ENCODE measurements at regions not wholly inside any gene's neighbourhood (a gene's known extent, or its start where the extent isn't known, plus 50 kb on each side); places are given as distances from the start of the nearest gene placed in this dataset.
A peak's percentile ranks its signal among the peaks of the same experiment; 100 is the strongest.

DNA sequence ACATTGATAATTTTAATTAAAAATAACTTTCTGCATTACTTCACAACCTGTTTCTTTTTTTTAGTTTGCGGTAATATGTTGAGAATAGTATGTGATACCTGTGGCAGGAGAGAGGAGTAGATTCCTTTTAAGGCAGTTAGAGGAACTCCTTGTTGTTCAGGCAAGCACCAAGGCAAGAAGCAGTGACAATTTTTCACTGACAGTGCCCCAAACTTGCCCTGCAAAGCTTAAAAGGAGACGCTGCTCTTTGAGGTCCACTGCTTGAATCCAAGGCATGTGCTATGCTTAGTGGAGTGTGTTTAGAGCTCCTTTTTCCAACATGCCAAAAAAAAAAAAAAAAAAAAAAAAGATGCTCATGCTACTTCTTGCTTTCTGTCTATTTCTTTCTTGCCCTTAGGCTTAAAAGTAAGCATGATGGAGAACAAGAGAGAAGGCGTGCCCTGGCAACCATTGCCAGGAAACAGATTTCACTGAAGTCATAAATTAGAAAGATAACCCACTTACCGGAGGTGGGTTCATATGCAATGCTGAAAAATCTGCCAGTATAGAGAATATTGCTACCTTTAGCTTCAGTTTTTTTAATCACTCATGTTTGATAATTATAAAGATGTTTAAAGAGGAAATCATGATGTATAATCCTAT, 58.3 kb upstream of the DYRK2 start:
- peak; percentile 53 for DNase-seq (ENCODE audit: low spot score)

DNA sequence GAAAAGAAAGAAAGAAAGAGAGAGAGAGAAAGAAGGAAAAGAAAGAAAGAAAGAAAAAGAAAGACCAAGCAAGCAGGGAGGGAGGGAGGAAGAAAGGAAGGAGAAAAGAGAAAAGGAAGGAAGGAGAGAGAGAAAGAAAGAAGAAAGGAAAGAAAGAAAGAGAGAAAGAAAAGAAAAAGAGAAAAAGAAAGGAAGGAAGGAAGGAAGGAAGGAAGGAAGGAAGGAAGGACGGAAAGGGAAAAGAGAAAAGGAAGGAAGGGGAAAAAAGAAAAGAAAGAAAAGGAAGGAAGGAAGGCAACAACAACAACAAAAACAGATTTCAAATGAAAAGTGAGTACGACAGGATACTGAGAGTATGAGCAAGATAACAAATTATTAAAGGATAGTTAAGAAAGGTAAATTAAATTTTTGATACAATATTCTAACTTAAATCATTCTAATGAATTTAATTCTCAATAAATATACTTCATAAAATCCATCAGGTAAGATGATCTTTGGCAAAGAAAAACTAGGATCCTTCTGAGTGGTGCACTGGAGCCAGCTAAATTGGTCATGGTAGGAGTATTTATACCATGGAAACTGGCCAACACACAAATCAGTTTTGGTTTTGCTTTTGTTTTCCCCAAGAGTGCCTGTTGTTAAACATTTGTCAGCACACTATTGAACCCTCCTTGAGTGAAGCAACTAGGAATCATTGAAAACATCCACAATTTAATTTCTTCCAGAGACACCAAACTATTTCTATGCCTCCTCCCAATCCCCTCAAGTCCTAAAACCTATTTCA, 56.1 kb upstream of the DYRK2 start:
- DNase-seq (ENCODE audit: low spot score) = peak; percentile 59

DNA sequence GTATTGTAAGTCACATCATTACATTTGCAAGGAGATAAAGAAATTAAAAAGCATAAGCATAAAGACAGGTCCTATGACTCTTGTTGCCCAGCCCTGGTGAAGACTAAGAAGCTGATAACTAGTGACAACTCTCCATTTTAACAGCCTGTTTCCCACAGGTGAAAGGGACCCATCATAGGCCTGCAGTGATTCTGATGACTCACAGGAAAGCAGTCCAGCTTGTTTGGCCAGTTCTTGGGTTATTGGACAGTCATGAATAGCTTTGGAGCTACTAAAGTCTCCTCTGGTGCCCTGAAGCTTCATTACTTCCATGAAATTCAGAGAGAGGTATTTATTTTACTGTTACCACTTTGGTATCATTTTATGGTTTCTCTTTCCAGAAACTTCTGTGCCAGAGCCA, 55.5 kb upstream of the DYRK2 start:
- DNase-seq (ENCODE audit: low spot score) = no peak

DNA sequence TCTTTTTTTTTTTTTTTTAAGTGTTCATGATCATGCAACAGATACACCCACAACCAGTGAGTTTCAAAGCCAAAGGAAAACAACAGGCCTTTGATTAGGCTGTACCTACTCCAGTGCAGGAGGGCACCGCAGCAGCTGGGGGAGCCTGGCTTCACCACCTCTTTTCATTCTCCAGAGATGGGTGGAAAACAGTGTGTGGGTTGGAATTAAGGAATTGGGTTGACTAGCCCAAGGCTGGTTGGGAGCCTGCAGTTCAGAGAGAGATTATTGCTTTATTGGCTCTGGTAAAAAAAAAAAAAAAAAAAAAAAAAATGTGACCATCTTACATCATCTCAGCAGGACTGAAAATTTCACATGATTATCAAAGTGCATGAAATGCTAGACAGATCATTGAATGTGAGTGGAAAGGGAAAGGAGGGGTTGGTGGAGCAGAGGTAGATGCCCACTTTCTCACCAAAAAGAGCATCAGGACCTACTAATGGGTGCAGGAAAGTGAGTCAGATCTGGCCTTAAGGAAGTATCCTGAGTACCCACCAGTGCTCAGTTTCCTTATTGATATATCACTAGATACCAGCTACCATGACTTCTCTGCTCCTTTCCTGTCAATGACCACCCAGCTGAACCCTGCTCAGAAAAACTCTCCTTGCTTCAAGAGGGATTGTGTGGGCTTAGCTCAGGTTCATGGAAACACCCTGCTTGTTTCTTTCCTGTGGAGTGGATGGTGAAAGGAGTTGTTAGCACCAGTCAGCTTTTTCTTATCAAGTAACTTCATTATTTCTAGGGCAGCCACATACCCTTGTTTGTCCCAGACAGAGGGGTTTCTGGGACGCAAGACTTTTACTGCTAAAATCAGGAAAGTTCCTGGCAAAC, 54.8 kb upstream of the DYRK2 start:
- DNase-seq (ENCODE audit: low spot score) = no peak

DNA sequence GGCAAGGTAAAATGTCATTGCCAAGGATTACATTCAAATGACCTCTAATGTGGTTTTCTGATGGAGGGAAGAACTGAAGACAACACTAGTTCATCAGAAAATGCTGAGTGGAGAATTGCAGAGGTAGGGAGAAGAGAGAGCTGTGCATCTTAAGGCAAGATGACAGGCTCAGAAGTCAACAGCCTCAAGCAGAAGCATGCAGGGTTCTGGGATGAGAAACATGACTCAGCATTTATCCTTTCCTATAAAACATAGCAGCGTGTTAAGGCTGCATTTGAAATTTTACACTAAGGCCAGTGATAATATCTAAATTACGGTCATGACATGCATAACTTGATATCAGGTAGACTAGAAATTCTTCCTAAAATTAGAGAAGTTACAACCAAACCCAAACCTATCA, 53.7 kb upstream of the DYRK2 start:
- no peak for DNase-seq (ENCODE audit: low spot score)

DNA sequence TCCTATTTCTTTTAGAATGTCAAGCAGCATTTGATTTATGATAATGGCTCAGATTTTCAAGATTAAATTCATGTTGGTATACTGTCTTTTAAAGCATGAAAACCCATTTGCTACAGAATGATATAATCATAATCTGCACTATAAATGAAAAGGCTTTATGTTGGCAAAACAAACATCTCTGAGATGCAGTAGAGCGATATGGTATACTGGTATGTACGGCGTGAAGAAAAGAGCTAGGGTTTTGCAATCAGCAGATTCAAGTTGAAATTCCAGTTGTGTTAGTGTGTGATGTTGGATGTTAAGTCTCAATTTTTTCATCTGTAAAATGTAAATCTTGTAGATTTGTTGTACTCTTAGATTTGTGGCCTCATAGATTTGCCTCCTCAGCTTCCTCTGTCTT, 53.2 kb upstream of the DYRK2 start:
- DNase-seq (ENCODE audit: low spot score) = no peak

DNA sequence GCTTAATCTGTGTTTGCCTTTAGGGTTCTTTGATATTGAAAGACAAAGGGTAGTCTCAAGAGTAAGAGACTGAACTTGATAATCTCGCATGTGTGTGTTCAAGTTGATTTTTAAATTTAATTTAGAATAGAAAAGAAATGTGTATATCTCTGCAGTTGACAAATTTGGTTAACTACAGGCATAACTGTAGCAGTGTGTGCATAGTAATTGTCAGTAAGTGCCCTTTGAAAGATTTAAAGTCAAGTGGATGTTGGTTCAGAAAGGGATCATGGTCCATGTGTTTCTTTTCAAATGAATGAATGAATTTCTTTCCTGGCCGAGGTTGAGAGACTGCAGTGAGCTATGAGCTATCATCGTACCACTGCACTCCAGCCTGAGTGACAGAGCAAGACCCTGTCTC, 49.9 kb upstream of the DYRK2 start:
- no peak for DNase-seq (ENCODE audit: low spot score)

Data from CD4-positive, alpha-beta T cell treated with Interleukin-2 at 100 ng/mL for 4 hours (primary cell).